HG03378 (cell line): ENCODE measurements at regions not wholly inside any gene's neighbourhood (a gene's known extent, or its start where the extent isn't known, plus 50 kb on each side); places are given as distances from the start of the nearest gene placed in this dataset.

Experiments used
- ATAC-seq: cut with Tn5 transposase; IDR thresholded peaks from one replicate; pipeline ENCODE4 v1.9.1; 2021; ENCODE audit warnings: mild to moderate bottlenecking, moderate library complexity; ENCODE audit not compliant: unreplicated experiment

GRCh38 chr4:119832776-119833175 is 204.2 kb upstream of the PDE5A start:
- no peak for ATAC-seq

GRCh38 chr4:119829326-119829725 is 200.7 kb upstream of the PDE5A start:
- no peak for ATAC-seq

- ATAC-seq = no peak
Observed at GRCh38 chr4:119825696-119826095, 197.1 kb upstream of the PDE5A start.

DNA sequence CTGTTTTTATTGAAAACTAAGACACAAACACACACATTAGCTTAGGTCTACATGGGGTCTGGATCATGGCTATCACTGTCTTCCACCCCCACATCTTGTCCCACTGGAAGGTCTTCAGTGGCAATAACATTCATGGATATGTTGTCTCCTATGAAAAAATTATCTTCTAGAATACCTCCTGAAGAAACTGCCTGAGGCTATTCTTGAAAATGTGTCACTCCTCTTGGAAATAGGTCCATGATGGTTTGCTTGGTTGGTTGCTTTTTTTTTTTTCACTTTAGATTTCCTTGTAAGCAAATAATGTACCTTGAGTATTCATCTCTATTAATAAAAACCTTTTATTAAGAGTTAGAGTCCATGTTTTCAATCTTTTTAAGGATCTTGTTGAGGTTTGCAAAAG is 195.3 kb upstream of the PDE5A start:
- no peak for ATAC-seq

DNA sequence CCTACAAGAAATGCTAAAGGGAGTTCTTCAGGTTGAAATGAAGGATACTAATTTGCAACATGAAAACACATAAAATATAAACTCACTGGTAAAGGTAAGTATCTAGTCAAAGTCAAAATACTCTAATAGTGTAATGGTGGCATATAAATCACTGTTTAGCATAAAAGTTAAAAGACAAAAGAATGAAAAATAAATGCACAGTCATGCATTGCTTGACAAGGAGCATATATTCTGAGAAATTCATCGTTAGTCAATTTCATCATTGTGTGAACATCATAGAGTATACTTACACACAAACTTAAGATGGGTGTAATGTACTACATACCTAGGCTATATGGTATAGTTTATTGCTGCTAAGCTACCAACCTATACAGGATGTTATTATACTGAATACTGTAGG is 194.4 kb upstream of the PDE5A start:
- no peak for ATAC-seq

GRCh38 chr4:119816473-119816872 is 187.9 kb upstream of the PDE5A start:
- ATAC-seq = no peak

DNA sequence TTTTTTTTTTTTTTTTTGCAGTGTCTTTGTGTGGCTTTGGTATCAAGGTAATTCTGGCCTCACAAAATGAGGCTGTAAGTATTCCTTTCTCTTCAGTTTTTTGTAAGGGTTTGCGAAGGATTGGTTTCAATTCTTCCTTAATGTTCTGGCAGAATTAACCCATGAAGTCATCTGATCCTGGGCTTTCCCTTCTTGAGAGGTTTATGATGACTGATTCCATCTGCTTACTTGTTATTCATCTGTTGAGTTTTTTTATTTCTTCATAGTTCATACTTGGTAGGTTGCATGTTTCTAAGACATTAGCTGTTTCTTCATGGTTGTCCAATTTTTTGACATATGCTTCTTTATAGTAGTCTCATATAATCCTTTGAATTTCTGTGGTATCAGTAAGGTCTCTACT is 181.4 kb upstream of the PDE5A start:
- ATAC-seq = no peak

- no peak for ATAC-seq
Observed at GRCh38 chr4:119804404-119804803, 175.8 kb upstream of the PDE5A start.

- no peak for ATAC-seq
Observed at GRCh38 chr4:119797238-119797894, 168.8 kb upstream of the PDE5A start.

GRCh38 chr4:119795986-119796578 is 167.5 kb upstream of the PDE5A start:
- no peak for ATAC-seq

DNA sequence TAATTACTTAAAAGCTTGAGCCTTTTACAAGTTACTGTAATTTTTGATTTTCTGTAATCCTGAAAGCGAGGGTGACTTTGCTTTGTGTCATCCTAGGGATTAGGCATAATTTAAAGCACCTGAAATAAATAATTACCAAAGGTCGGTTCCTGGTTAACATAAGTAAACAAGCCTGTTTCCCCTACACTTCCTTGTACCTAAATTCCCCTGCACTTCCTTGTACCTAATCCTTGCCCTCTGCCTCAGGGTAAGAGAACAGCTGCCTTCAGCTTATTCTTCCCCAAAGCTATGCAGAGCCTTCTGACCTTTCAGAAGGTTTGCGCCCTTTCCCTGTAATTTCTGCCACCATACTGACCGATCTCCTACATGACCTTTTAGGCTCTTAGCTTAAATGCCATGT is 166.1 kb upstream of the PDE5A start:
- ATAC-seq = no peak

- no peak for ATAC-seq
Observed at GRCh38 chr4:119794113-119794512, 165.5 kb upstream of the PDE5A start.

DNA sequence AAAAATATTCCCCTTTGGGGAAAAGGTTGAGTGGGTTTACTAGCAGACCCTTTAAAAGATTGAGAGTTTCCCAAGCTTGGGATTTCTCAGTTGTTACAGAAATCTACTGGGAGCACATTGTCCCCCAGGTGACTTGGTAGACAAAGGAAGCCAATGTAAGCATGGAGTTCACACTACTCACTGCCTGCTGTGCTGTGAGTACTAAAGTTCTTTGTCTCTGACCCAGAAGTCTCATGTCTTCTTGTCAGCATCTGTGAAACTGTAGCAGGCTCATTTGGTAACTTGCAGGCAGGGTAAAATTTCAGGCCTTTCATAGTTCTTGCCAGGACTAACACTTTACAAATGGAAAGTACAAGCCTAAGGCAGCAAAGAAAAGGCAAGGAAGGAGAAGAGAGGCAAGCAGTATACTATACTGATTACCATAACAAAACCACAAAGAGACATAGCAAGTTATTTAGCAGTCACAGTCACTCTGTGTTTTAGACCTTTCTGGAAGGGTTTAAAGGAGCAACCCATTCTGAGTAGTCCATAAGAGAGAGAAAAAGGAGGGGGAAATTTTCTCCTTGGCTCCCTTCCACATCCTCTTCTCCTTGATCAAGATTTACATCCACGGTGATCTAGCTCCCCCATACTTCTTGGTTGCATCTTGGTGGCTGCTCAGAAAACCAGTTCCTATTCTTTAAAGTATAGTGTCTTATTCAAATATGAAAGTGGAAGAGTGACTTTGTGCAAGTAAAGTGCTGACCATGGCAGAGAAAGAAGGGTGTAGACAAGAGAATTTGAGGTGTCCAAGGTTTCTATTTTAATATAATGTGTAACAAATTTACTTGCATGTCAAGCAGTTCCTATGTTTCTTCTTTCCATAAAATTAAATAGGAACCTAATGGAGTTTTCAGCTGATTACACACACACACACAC is 160.0 kb upstream of the PDE5A start:
- ATAC-seq = no peak

GRCh38 chr4:119785963-119786362 is 157.4 kb upstream of the PDE5A start:
- ATAC-seq = no peak

DNA sequence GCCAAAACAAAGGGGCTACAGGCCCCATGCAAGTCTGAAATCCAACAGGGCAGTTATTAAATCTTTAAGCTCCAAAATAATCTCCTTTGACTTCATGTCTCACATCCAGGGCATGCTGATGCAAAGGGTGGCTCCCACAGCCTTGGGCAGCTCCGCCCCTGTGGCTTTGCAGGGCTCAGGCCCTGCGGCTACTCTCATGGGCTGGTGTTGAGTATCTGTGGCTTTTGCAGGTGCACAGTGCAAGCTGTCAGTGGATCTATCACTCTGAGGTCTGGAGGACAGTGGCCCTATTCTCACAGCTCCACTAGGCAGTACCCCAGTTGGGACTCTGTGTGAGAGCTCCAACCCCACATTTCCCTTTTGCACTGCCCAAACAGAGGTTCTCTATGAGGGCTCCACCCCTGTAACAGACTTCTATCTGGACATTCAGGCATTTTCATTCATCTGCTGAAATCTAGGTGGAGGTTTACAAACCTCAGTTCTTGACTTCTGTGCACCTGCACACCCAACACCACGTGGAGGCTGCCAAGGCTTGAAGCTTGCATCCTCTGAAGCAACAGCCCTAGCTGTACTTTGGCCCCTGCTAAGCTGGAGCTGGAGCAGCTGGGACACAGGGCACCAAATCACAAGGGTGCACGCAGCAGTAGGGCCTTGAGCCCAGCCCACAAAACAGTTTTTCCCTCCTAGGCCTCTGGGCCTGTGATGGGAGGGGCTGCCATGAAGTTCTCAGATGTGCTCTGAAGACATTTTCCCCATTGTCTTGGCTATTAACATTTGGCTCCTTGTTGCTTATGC is 154.8 kb upstream of the PDE5A start:
- no peak for ATAC-seq

DNA sequence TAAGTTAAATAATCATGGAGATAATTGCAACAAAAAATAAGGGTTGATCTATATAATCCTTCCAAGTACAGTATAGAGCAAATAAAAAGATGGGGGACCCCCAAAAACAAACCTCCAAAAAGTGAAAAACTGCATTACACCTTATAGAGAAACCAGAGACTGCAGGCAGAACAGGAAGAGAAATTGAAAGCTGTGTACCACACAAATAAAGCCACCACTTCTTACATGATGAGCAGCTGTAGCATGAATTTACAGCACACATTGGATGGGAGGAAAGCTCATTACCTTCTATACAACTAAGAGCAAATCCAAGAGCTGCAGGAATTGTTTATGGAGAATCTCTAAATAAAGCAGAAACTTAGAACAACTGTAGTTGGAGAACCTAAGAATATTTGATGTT is 152.4 kb upstream of the PDE5A start:
- ATAC-seq = no peak

DNA sequence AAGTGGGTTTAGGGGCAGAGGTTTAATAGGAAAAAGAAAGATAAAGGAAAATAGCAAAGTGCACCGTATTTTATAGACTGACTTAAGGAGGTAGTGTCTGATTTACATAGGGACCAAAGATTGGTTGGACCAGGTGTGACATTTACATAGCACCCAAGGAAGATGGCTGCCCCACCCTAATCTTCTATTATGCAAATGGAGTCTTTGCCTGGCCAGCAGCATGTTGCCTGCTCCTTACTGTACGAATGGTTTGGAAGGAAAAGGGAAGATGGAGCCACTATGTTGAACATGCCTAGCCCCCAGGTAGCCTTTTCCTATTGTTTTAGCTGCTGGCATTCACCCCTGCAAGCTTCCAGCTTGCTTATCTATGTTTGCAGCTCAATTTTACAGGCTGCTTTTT is 146.2 kb upstream of the PDE5A start:
- ATAC-seq = no peak

DNA sequence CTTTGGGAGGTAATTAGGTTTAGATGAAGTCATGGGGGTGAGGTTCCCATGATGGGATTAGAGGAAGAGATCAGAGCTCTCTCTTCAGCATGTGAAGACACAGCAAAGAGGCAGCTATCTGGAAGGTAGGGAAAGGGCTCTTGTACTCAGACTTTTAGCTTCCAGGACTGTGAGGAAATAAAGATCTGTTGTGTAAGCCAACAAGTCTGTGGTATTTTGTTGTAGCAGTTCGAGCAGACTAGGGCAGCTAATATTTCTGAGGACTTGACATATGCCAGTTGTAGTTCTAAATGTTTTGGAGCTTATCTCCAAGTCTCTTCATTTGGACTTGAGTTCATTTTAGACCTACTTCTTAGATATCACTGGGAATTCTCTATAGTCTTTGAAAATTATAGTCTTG is 137.3 kb upstream of the PDE5A start:
- no peak for ATAC-seq

- ATAC-seq = no peak
Observed at GRCh38 chr4:119765469-119765868, 136.9 kb upstream of the PDE5A start.

GRCh38 chr4:119763386-119763785 is 134.8 kb upstream of the PDE5A start:
- no peak for ATAC-seq

- no peak for ATAC-seq
Observed at GRCh38 chr4:119755599-119755998, 127.0 kb upstream of the PDE5A start.
